Fibroblast of the aortic adventitia (primary cell): ENCODE measurements at regions not wholly inside any gene's neighbourhood (a gene's known extent, or its start where the extent isn't known, plus 50 kb on each side); places are given as distances from the start of the nearest gene placed in this dataset.

ENCODE experiments used
- DNase-seq: peaks from one replicate; pipeline ENCODE4 v3.0.0-alpha.2; 2010; ENCODE audit warnings: low read depth
- H3K4me3 ChIP-seq: 2 replicates; pipeline ENCODE4 v1.5.1; 2011; ENCODE audit warnings: low read depth, mild to moderate bottlenecking, control low read depth, low read length, moderate library complexity
- CTCF ChIP-seq: IDR thresholded peaks from 2 replicates; pipeline ENCODE4 v1.5.1; 2011; ENCODE audit warnings: mild to moderate bottlenecking, low read length, control low read depth, inconsistent platforms; ENCODE audit not compliant: insufficient read depth

DNA sequence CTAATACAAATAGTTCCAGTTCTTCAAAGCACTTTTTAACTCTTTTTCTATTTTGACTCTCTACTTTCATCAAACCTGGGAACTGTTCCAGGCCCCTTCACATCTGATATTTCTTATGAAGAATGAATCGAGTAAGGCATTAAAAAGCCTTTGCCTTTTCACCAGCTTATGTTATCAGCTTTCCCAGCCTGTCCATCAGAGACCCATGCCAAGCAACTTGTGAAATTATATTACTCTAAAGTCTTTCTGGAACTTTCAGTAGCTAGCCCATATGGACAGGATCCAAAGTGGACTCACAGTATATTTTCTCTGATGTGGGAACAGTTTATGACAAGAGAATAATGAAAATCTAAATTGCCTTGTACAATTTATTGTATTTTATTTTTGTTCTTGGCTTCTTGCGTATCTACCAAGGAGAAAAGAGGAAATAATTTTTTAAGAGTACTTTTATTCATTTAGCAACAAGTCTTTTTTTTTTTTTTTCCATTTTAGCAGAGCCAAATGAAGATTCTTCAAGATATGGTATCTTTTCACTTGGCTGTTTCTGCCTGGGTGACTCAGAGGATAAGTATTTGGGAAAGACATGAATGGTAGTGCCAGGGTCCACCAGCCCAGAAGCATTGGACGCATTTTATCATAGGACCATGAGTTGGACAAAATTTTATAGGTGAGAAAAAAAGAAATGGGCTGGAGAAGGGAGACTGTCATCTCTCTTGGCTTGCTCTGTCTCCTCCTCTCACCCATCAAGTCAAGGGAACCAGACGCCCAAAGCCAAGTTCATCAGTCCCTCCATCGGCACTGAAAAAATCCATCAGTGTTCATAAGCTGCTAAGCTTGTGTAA lies 195.8 kb upstream of the NEBL start:
- peak; percentile 69 for DNase-seq
- no peak for TF ChIP-seq CTCF
- H3K4me3 ChIP-seq, result no peak overlapping the region

GRCh38 chr10:21090609-21091082 lies 193.5 kb upstream of the NEBL start:
- no peak for TF ChIP-seq CTCF
- DNase-seq, result no peak
- no peak overlapping the region for H3K4me3 ChIP-seq

DNA sequence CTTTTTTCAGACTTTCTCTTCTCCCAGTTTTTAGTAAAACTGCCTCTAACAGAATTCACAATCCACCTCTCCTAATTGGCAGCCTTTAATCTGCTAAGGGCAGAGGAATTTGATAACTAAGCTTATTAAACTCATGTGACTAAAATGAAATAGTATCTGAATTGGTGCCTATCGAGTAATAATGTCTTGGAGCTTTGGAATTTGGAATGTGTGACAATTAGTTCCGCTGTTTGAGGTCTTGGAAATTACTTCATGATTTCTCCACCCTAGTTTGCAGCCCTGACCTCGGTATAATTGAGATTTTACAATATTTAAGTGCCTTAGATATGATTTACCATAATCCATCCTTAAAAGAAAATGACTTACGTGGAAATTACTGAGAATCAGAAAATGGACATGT lies 190.4 kb upstream of the NEBL start:
- TF ChIP-seq CTCF, result no peak
- DNase-seq, result no peak
- no peak overlapping the region for H3K4me3 ChIP-seq

DNA sequence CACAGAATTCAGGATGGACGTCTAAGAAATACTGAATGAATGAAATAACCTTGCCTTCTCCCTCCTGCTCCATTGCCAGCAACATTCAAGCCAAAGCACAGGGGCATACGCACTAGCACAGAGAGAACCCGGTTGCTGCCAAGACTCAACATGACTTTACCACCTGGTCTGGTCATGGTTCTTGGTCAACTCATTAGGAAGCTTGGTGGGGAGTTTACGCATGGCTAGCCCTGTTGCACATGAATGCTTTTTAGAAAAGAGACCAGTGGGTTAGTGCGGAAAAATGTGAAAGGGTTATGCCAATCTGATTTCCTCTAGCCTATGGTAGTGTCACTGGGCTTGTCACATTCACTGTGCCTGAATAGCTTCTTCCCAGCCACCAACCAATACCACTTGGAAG lies 187.6 kb upstream of the NEBL start:
- no peak for DNase-seq
- H3K4me3 ChIP-seq, result no peak overlapping the region
- TF ChIP-seq CTCF, result no peak

- H3K4me3 ChIP-seq, result no peak overlapping the region
- peak; percentile 9 for DNase-seq
Observed at GRCh38 chr10:21083861-21084260, 186.8 kb upstream of the NEBL start.

GRCh38 chr10:21082206-21082605 lies 185.1 kb upstream of the NEBL start:
- H3K4me3 ChIP-seq, result no peak overlapping the region
- DNase-seq, result no peak
- TF ChIP-seq CTCF, result no peak

More at GRCh38 chr10:21083861-21084260, 186.8 kb upstream of the NEBL start:
- no peak for TF ChIP-seq CTCF
